Pancreas (tissue), 10 donors: ENCODE measurements at regions not wholly inside any gene's neighbourhood (a gene's known extent, or its start where the extent isn't known, plus 50 kb on each side); places are given as distances from the start of the nearest gene placed in this dataset.

Experiments used
- ATAC-seq, 4 donors: fragments of 200-7000 bp; cut with Tn5 transposase; one replicate each; pipeline versions ENCODE4 v1.8.0 to v1.9.1; 2020; ENCODE audit warnings: mild to moderate bottlenecking in 4 of 4, moderate library complexity in 4 of 4
- DNase-seq, 6 donors: peaks; one replicate each; pipeline ENCODE4 v3.0.0-alpha.2; 2020
- FAIRE-seq: peaks from 2 replicates; lab custom pipeline; 2012; peaks lifted over from hg19 to GRCh38; lab: Jason Lieb, UNC
- H3K27ac ChIP-seq, 4 donors: fragments of 200-600 bp; sonication (generic); 1 replicate in 3 of 4; 2 replicates in 1 of 4; pipeline versions ENCODE4 v1.5.0 to v1.8.0; 2020
- H3K27me3 ChIP-seq, 4 donors: fragments of 200-600 bp; one replicate each; pipeline ENCODE4 v1.8.0; 2021
- H3K36me3 ChIP-seq, 3 donors: fragments of 200-600 bp; sonication (generic) in 1 of 3; one replicate each; pipeline versions ENCODE4 v1.5.0 to v1.8.0; 2020 to 2021
- H3K4me1 ChIP-seq, 3 donors: fragments of 200-600 bp; one replicate each; pipeline ENCODE4 v1.8.0; 2021
- H3K4me3 ChIP-seq, 4 donors: fragments of 200-600 bp; sonication (generic) in 2 of 4; one replicate each; pipeline versions ENCODE4 v1.5.0 to v1.8.0; 2020 to 2021
- H3K9me3 ChIP-seq, 4 donors: fragments of 200-600 bp; one replicate each; pipeline ENCODE4 v1.8.0; 2021
- CTCF ChIP-seq, 4 donors: fragments of 200-600 bp; sonication (generic) in 3 of 4; IDR thresholded peaks; one replicate each; pipeline versions ENCODE4 v1.5.0 to v1.8.0; 2021; ENCODE audit warnings: antibody characterized with exemption in 4 of 4
- WGBS, 2 donors: extraction: QIAGEN DNeasy Blood & Tissue Kit; methylation state at CpG; one replicate each; pipeline ENCODE4 v1.1.7; 2013; 5-methylcytosine and 5-hydroxymethylcytosine counted together
- intact Hi-C, 3 donors: fragments of 100-400 bp; cut with DNase I; formaldehyde crosslinking; loops; one replicate each; pipeline versions ENCODE4 v1.11.1 to v1.14.2; 2022
- donor health status: healthy with polysubstance abuse.
- donor health status: DM: no; HTN: no; CAD: no; lungs with moderate emphysema.
- donor health status: DM: no; HTN: no; CAD: no.
- donor health status: control.
- donor health status: control.
- donor health status: Bipolar disorder and iron deficiency.
- donor health status: DM: yes; HTN: yes; CAD: no.
- donor health status: DM: no; HTN: no; CAD: no.
- donor health status: DM: no; HTN: no; CAD: no.
- donor health status: DM: yes; HTN: yes; CAD: no.

GRCh38 chr14:104434214-104435076 lies 145.1 kb upstream of the C14orf180 start:
- DNase-seq (peak in 2 of 6 donors; percentile 42 to 47), ATAC-seq (no peak), FAIRE-seq (no peak)

GRCh38 chr14:104435147-104436046 lies 144.2 kb upstream of the C14orf180 start:
- Histone ChIP-seq H3K27ac (peak overlapping the region in 3 of 4 donors; percentile 64 to 80 (median 68)), H3K9me3 (no peaks in the 10 kb centered on the region), H3K4me1 (no peaks in the 10 kb centered on the region), H3K4me3 (no peak overlapping the region), H3K36me3 (no peaks in the 10 kb centered on the region), H3K27me3 (no peaks in the 10 kb centered on the region)
- 89 to 92% methylated on average over 20 of the region's 20 CpGs for WGBS, 2 donors
- TF ChIP-seq CTCF (IDR thresholded peaks at IDR 0.05), result no peak
- ATAC-seq (no peak), DNase-seq (peak in 1 of 6 donors; percentile 55), FAIRE-seq (no peak)
- intact Hi-C loops, result no loop called here

More at GRCh38 chr14:104434214-104435076, 145.1 kb upstream of the C14orf180 start:
- H3K9me3 ChIP-seq, result no peaks in the 10 kb centered on the region
- TF ChIP-seq CTCF (IDR thresholded peaks at IDR 0.05), result no peak
- H3K4me1 ChIP-seq, result no peaks in the 10 kb centered on the region
- no peak overlapping the region for H3K4me3 ChIP-seq
- WGBS, 2 donors, result 66 to 80% methylated on average over 13 of the region's 13 CpGs
- intact Hi-C loops, result no loop called here
- H3K27ac ChIP-seq, result no peak overlapping the region
- H3K36me3 ChIP-seq, result no peaks in the 10 kb centered on the region
- H3K27me3 ChIP-seq, result no peaks in the 10 kb centered on the region

- H3K9me3 ChIP-seq, result no peaks in the 10 kb centered on the region
These were observed 143.4 kb upstream of the C14orf180 start for GRCh38 chr14:104436047-104436591.

More at GRCh38 chr14:104436047-104436591, 143.4 kb upstream of the C14orf180 start:
- peak overlapping the region; percentile 64 to 80 (median 68) for H3K27ac ChIP-seq
- H3K27me3 ChIP-seq, result no peaks in the 10 kb centered on the region
- peak; percentile 75 to 86 (median 81) for ATAC-seq
- 27 to 28% methylated on average over 20 of the region's 20 CpGs for WGBS, 2 donors
- intact Hi-C loops, result no loop called here
- TF ChIP-seq CTCF (IDR thresholded peaks at IDR 0.05), result no peak
- no peaks in the 10 kb centered on the region for H3K4me1 ChIP-seq
- peak overlapping the region in 2 of 4 donors; percentile 14 to 22 for H3K4me3 ChIP-seq
- peak; percentile 53 to 84 (median 72) for DNase-seq
- no peak for FAIRE-seq
- H3K36me3 ChIP-seq, result no peaks in the 10 kb centered on the region
